GM23338 (cell line): ENCODE measurements at regions not wholly inside any gene's neighbourhood (a gene's known extent, or its start where the extent isn't known, plus 50 kb on each side); places are given as distances from the start of the nearest gene placed in this dataset.
"Not testable (repeated sequence)": the region's sequence is repeated elsewhere in the genome, so short reads cannot be mapped to it uniquely, and the experiment has no call there.

Experiments
- ATAC-seq: fragments of 200-7000 bp; cut with Tn5 transposase; 3 replicates; pipeline ENCODE4 v1.9.1; 2020
- DNase-seq: peaks from one replicate; pipeline ENCODE4 v3.0.0-alpha.2; 2015; ENCODE audit warnings: low spot score
- H2AFZ ChIP-seq: fragments of 200-600 bp; sonication (generic); 2 replicates; pipeline ENCODE4 v1.8.0; 2016; ENCODE audit warnings: antibody characterized with exemption, mild to moderate bottlenecking, moderate library complexity
- H3F3A ChIP-seq: fragments of 200-600 bp; sonication (generic); replicated peaks from 2 replicates; pipeline ENCODE4 v1.8.0; 2017; ENCODE audit warnings: antibody characterized with exemption, mixed run types, low read depth
- H3K27ac ChIP-seq: fragments of 200-600 bp; sonication (generic); 2 replicates; pipeline ENCODE4 v1.6.1; 2016; ENCODE audit warnings: low read depth
- H3K27me3 ChIP-seq: fragments of 200-600 bp; sonication (generic); 2 replicates; pipeline ENCODE4 v1.8.0; 2016; ENCODE audit warnings: mild to moderate bottlenecking, mixed run types, moderate library complexity; ENCODE audit not compliant: insufficient read depth
- H3K36me3 ChIP-seq: fragments of 200-600 bp; sonication (generic); 2 replicates; pipeline ENCODE4 v1.8.0; 2016; ENCODE audit warnings: mild to moderate bottlenecking; ENCODE audit not compliant: insufficient read depth
- H3K4me1 ChIP-seq: fragments of 200-600 bp; sonication (generic); 2 replicates; pipeline ENCODE4 v1.8.0; 2016; ENCODE audit warnings: mild to moderate bottlenecking, moderate library complexity; ENCODE audit not compliant: insufficient read depth
- H3K4me2 ChIP-seq: fragments of 200-600 bp; sonication (generic); 2 replicates; pipeline ENCODE4 v1.7.1; 2017; ENCODE audit warnings: mixed run types
- H3K4me3 ChIP-seq: fragments of 200-600 bp; sonication (generic); 2 replicates; pipeline ENCODE4 v1.6.1; 2016; ENCODE audit warnings: mixed run types
- H3K79me2 ChIP-seq: fragments of 200-600 bp; sonication (generic); replicated peaks from 2 replicates; pipeline ENCODE4 v1.8.0; 2017; ENCODE audit warnings: mild to moderate bottlenecking; ENCODE audit not compliant: insufficient read depth
- H3K9me2 ChIP-seq: fragments of 200-600 bp; sonication (generic); 2 replicates; pipeline ENCODE4 v1.8.0; 2017; ENCODE audit not compliant: insufficient read depth
- H4K20me1 ChIP-seq: fragments of 200-600 bp; sonication (generic); replicated peaks from 2 replicates; pipeline ENCODE4 v1.8.0; 2017; ENCODE audit warnings: mild to moderate bottlenecking; ENCODE audit not compliant: insufficient read depth
- H3K27ac Mint-ChIP-seq: 2 replicates; pipeline ENCODE4 v1.8.0; 2020; ENCODE audit warnings: inconsistent platforms, mild to moderate bottlenecking, moderate library complexity, mixed read lengths
- H3K27me3 Mint-ChIP-seq: 3 replicates; pipeline ENCODE4 v1.8.0; 2022; ENCODE audit warnings: low read depth, mild to moderate bottlenecking, moderate library complexity, mixed read lengths, inconsistent platforms; ENCODE audit not compliant: insufficient read depth, poor library complexity
- H3K36me3 Mint-ChIP-seq: 3 replicates; pipeline ENCODE4 v1.8.0; 2021; ENCODE audit warnings: low read depth, mild to moderate bottlenecking, inconsistent platforms, moderate library complexity, mixed read lengths
- H3K4me1 Mint-ChIP-seq: 3 replicates; pipeline ENCODE4 v1.8.0; 2020; ENCODE audit warnings: mild to moderate bottlenecking, inconsistent platforms, mixed read lengths
- H3K4me3 Mint-ChIP-seq: 3 replicates; pipeline ENCODE4 v1.8.0; 2021; ENCODE audit warnings: moderate library complexity, mild to moderate bottlenecking, inconsistent platforms, mixed read lengths
- H3K9me3 Mint-ChIP-seq: 3 replicates; pipeline ENCODE4 v1.8.0; 2020; ENCODE audit warnings: moderate library complexity, mild to moderate bottlenecking, inconsistent platforms, mixed read lengths
- CREB1 ChIP-seq: fragments of 250-450 bp; sonication (Bioruptor Pico); IDR thresholded peaks from 2 replicates; pipeline ENCODE4 v1.5.0; 2020; ENCODE audit warnings: low read depth, mild to moderate bottlenecking, moderate library complexity
- CTCF ChIP-seq, 2 experiments: fragments of 200-600 bp in 1 of 2; sonication (generic) in 1 of 2; conservative IDR thresholded peaks; 2 replicates each; pipeline versions ENCODE4 v1.5.1 to v1.6.1; 2016 to 2017; ENCODE audit warnings: antibody characterized with exemption in 2 of 2, low read depth in 2 of 2, mild to moderate bottlenecking in 2 of 2, moderate library complexity in 1 of 2
- JUNB ChIP-seq: IDR thresholded peaks from one replicate; pipeline ENCODE4 v1.6.1; 2016; ENCODE audit warnings: antibody characterized with exemption; ENCODE audit not compliant: unreplicated experiment
- NANOG ChIP-seq: IDR thresholded peaks from 2 replicates; pipeline ENCODE4 v1.6.1; 2016; ENCODE audit warnings: antibody characterized with exemption, borderline replicate concordance
- POLR2AphosphoS5 ChIP-seq: IDR thresholded peaks from 2 replicates; pipeline ENCODE4 v1.6.1; 2016; ENCODE audit warnings: antibody characterized with exemption, low read depth
- STAT1 ChIP-seq: IDR thresholded peaks from one replicate; pipeline ENCODE4 v1.6.1; 2016; ENCODE audit warnings: antibody characterized with exemption; ENCODE audit not compliant: unreplicated experiment
- ZNF114 ChIP-seq: fragments of 250-450 bp; sonication (Bioruptor Pico); IDR thresholded peaks from 2 replicates; pipeline ENCODE4 v1.5.0; 2020; ENCODE audit warnings: mild to moderate bottlenecking, moderate library complexity
- ZNF331 ChIP-seq: fragments of 250-450 bp; sonication (Bioruptor Pico); IDR thresholded peaks from 2 replicates; pipeline ENCODE4 v1.5.0; 2020; ENCODE audit warnings: low read depth, mild to moderate bottlenecking, moderate library complexity
- TF ChIP-seq, protein P1 (sequence below): IDR thresholded peaks from 2 replicates; pipeline ENCODE4 v1.6.1; 2016; ENCODE audit warnings: antibody characterized with exemption

DNA sequence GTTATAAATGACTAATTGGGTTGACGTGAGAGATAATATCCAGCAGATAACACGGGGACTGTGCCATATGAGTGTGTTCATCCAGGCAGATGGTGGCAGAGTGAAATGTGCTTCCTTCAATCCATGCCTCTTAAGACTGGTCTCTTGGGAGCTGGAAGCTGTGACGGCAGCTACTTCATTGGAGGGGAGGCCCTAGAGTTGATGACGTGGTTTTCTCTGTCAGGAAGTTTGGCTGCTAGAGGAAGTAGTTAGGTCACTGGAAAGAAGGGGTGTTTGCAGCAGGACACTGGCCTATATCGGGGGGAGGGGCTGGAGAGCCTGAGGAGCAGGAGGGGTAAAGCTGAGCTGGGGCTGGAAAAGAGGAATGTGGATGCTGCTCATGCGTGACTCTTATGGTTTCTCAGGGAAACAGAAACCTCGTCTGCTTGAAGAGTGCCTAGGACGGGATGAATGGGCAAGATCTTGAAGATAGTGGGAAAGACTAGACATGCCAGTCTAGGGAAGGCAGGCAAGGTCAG, 3051.6 kb downstream of the RPIA start:
- peaks cover 12% of the 10 kb centered on the region for H3K79me2 ChIP-seq
- not testable (repeated sequence) for H3F3A ChIP-seq, H3K9me2 ChIP-seq, H4K20me1 ChIP-seq, H3K27ac ChIP-seq, H3K27ac Mint-ChIP-seq, ATAC-seq, H3K9me3 Mint-ChIP-seq, H3K27me3 ChIP-seq, H3K36me3 Mint-ChIP-seq, H3K36me3 ChIP-seq, H3K4me3 Mint-ChIP-seq, H2AFZ ChIP-seq
- Mint-ChIP-seq H3K4me1 (peaks cover 38% of the 10 kb centered on the region), H3K27me3 (peaks cover 16% of the 10 kb centered on the region)
- 0 out of 2 replicates have a peak overlapping the region, but pooled peaks have one; percentile 27 for H3K4me2 ChIP-seq
- DNase-seq = peak; percentile 12
- 0 out of 2 replicates have a peak overlapping the region, but pooled peaks have one; percentile 30 for H3K4me3 ChIP-seq
- H3K4me1 ChIP-seq = peaks cover 25% of the 10 kb centered on the region

- H3F3A ChIP-seq, H3K27ac Mint-ChIP-seq, H4K20me1 ChIP-seq, H3K27ac ChIP-seq, H3K9me3 Mint-ChIP-seq, ATAC-seq, H3K9me2 ChIP-seq, H3K36me3 ChIP-seq, H3K36me3 Mint-ChIP-seq, DNase-seq, H2AFZ ChIP-seq: not testable (repeated sequence)
- peaks cover 19% of the 10 kb centered on the region for H3K4me1 ChIP-seq
- H3K4me3 Mint-ChIP-seq = peak overlapping the region; percentile 88
- H3K79me2 ChIP-seq = peaks cover 12% of the 10 kb centered on the region
- H3K27me3 ChIP-seq = peaks cover 15% of the 10 kb centered on the region; the same call in 1 of the 2 replicates
- peaks cover 20% of the 10 kb centered on the region for H3K27me3 Mint-ChIP-seq
- peak overlapping the region; percentile 53 for H3K4me3 ChIP-seq
- peak overlapping the region; percentile 87 for H3K4me2 ChIP-seq
- peaks cover 40% of the 10 kb centered on the region for H3K4me1 Mint-ChIP-seq
These were observed 3052.4 kb downstream of the RPIA start for GRCh38 chr2:91743910-91744309.

- H4K20me1 ChIP-seq, H3K9me3 Mint-ChIP-seq, H3K36me3 ChIP-seq, H2AFZ ChIP-seq, H3K36me3 Mint-ChIP-seq, H3K27ac ChIP-seq, H3K9me2 ChIP-seq, H3F3A ChIP-seq: not testable (repeated sequence)
- Histone ChIP-seq H3K4me3 (peak overlapping the region; percentile 53), H3K4me1 (peaks cover 24% of the 10 kb centered on the region), H3K27me3 (peaks cover 15% of the 10 kb centered on the region; the same call in 1 of the 2 replicates), H3K79me2 (peaks cover 12% of the 10 kb centered on the region), H3K4me2 (peak overlapping the region; percentile 87)
- DNase-seq (peak; percentile 79), ATAC-seq (peak; percentile 43)
- H3K4me1 Mint-ChIP-seq = peaks cover 46% of the 10 kb centered on the region
- peaks cover 20% of the 10 kb centered on the region for H3K27me3 Mint-ChIP-seq
- peak overlapping the region; percentile 76 for H3K27ac Mint-ChIP-seq
- H3K4me3 Mint-ChIP-seq = peak overlapping the region; percentile 88
- TF ChIP-seq, protein P1, sequence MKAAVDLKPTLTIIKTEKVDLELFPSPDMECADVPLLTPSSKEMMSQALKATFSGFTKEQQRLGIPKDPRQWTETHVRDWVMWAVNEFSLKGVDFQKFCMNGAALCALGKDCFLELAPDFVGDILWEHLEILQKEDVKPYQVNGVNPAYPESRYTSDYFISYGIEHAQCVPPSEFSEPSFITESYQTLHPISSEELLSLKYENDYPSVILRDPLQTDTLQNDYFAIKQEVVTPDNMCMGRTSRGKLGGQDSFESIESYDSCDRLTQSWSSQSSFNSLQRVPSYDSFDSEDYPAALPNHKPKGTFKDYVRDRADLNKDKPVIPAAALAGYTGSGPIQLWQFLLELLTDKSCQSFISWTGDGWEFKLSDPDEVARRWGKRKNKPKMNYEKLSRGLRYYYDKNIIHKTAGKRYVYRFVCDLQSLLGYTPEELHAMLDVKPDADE = 0 out of 2 replicates have a peak, but pooled peaks have one; percentile 41
These were observed 3053.2 kb downstream of the RPIA start for GRCh38 chr2:91744700-91745141.

DNA sequence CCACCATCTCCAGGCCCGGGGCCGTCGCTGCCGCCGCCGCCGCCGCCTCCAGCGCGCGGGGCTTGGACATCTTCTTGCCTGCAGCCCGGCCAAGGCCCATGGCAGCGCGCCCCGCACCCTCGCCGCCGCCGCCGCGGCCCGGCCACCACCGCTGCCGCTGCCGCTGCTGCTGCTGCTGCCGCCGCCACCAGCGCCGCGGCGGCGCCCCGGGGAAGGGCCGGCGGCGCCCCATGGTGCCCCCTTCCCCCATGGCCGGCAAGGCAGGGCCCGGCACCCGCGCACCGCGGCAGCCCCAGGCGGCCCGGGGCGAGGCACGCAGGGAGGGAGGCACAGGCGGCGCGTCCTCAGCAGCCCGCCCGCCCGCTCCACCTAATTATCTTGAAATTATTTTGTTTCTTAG, 3057.4 kb downstream of the RPIA start:
- Mint-ChIP-seq H3K4me3 (peak overlapping the region; percentile 75; the same call in 2 of the 3 replicates), H3K36me3 (peaks cover 5% of the 10 kb centered on the region; the same call in 1 of the 3 replicates), H3K9me3 (peaks cover 7% of the 10 kb centered on the region; the same call in 1 of the 3 replicates), H3K27me3 (peaks cover 6% of the 10 kb centered on the region), H3K27ac (no peak overlapping the region), H3K4me1 (peaks cover 34% of the 10 kb centered on the region)
- Histone ChIP-seq H2AFZ (no peak overlapping the region), H3K4me2 (peak overlapping the region; percentile 80), H3K36me3 (no peaks in the 10 kb centered on the region), H3K4me1 (peaks cover 24% of the 10 kb centered on the region), H3K27me3 (peaks cover 15% of the 10 kb centered on the region; the same call in 1 of the 2 replicates), H4K20me1 (no peaks in the 10 kb centered on the region), H3K4me3 (peak overlapping the region; percentile 67), H3K27ac (no peak overlapping the region), H3K9me2 (no peaks in the 10 kb centered on the region), H3F3A (no peaks in the 10 kb centered on the region), H3K79me2 (peaks cover 12% of the 10 kb centered on the region)
- peak; percentile 23; the same call in 2 of the 3 replicates for ATAC-seq
- peak; percentile 20 for DNase-seq
- TF ChIP-seq ZNF114 (no peak), NANOG (no peak), STAT1 (no peak), ZNF331 (no peak), CREB1 (CRISPR knock-in tag) (no peak), CTCF (conservative IDR thresholded peaks at IDR 0.05; ENCODE audit: low read depth in 2 of 2) (no peak), JUNB (no peak), POLR2AphosphoS5 (no peak)
- TF ChIP-seq, protein P1 = no peak
